ENCODE measurements at regions not wholly inside any gene's neighbourhood (a gene's known extent, or its start where the extent isn't known, plus 50 kb on each side); places are given as distances from the start of the nearest gene placed in this dataset.

GRCh38 chr1:198845271-198845670 lies 206.4 kb downstream of the PTPRC start:
- H3K27ac ChIP-seq (ENCODE audit: low read depth, low read length): no peak overlapping the region
- TF ChIP-seq CTCF (conservative IDR thresholded peaks at IDR 0.05): no peak
- H3K36me3 Mint-ChIP-seq (ENCODE audit: low read depth): no peaks in the 10 kb centered on the region

GRCh38 chr1:198845851-198846250 lies 207.0 kb downstream of the PTPRC start:
- no peak for DNase-seq
- no peak for TF ChIP-seq CTCF (conservative IDR thresholded peaks at IDR 0.05)
- H3K9me3 Mint-ChIP-seq: no peaks in the 10 kb centered on the region
- H3K4me1 Mint-ChIP-seq: peaks cover 15% of the 10 kb centered on the region
- H3K36me3 ChIP-seq (ENCODE audit: control insufficient read depth, insufficient read depth, low read length): no peaks in the 10 kb centered on the region
- no peak overlapping the region for H3K4me3 Mint-ChIP-seq
- H3K36me3 Mint-ChIP-seq (ENCODE audit: low read depth): no peaks in the 10 kb centered on the region
- no peak overlapping the region for H3K4me3 ChIP-seq (ENCODE audit: low read length)
- H3K27me3 ChIP-seq (ENCODE audit: control insufficient read depth, insufficient read depth, low read length, poor library complexity, severe bottlenecking): no peaks in the 10 kb centered on the region
- no peak overlapping the region for H3K27ac ChIP-seq (ENCODE audit: low read depth, low read length)
- H3K9me3 ChIP-seq (ENCODE audit: control insufficient read depth, low read length): no peaks in the 10 kb centered on the region
- H3K9ac ChIP-seq (ENCODE audit: extremely low read depth, low read length, poor library complexity, severe bottlenecking): no peak overlapping the region
- H3K27me3 Mint-ChIP-seq (ENCODE audit: insufficient read depth): no peaks in the 10 kb centered on the region
- WGBS, 2 experiments (ENCODE audit: insufficient coverage in 1 of 2, insufficient read length in 1 of 2): 97% methylated on average over 4 of the region's 4 CpGs; no CpG with 5 or more reads in 1 of the 2 experiments
- no peaks in the 10 kb centered on the region for H3K4me1 ChIP-seq (ENCODE audit: control insufficient read depth, insufficient read depth, low read length)
- H3K27ac Mint-ChIP-seq: no peak overlapping the region

More at GRCh38 chr1:198845271-198845670, 206.4 kb downstream of the PTPRC start:
- no peak overlapping the region for H3K4me3 Mint-ChIP-seq
- Histone ChIP-seq H3K27me3 (ENCODE audit: control insufficient read depth, insufficient read depth, low read length, poor library complexity, severe bottlenecking) (no peaks in the 10 kb centered on the region), H3K9ac (ENCODE audit: extremely low read depth, low read length, poor library complexity, severe bottlenecking) (no peak overlapping the region), H3K9me3 (ENCODE audit: control insufficient read depth, low read length) (no peaks in the 10 kb centered on the region), H3K36me3 (ENCODE audit: control insufficient read depth, insufficient read depth, low read length) (no peaks in the 10 kb centered on the region), H3K4me1 (ENCODE audit: control insufficient read depth, insufficient read depth, low read length) (no peaks in the 10 kb centered on the region), H3K4me3 (ENCODE audit: low read length) (no peak overlapping the region)
- H3K27ac Mint-ChIP-seq: no peak overlapping the region
- peaks cover 15% of the 10 kb centered on the region for H3K4me1 Mint-ChIP-seq
- WGBS, 2 experiments (ENCODE audit: insufficient coverage in 1 of 2, insufficient read length in 1 of 2): 93 to 95% methylated on average over 2 of the region's 2 CpGs
- H3K27me3 Mint-ChIP-seq (ENCODE audit: insufficient read depth): no peaks in the 10 kb centered on the region
- DNase-seq: no peak
- no peaks in the 10 kb centered on the region for H3K9me3 Mint-ChIP-seq

GRCh38 chr1:198846556-198846955 lies 207.7 kb downstream of the PTPRC start:
- WGBS, 2 experiments (ENCODE audit: insufficient coverage in 1 of 2, insufficient read length in 1 of 2): 93 to 100% methylated on average over 1 to 2 of the region's 2 CpGs
- H3K27ac Mint-ChIP-seq: no peak overlapping the region

More at GRCh38 chr1:198846556-198846955, 207.7 kb downstream of the PTPRC start:
- H3K36me3 Mint-ChIP-seq (ENCODE audit: low read depth): no peaks in the 10 kb centered on the region
- Histone ChIP-seq H3K4me1 (ENCODE audit: control insufficient read depth, insufficient read depth, low read length) (no peaks in the 10 kb centered on the region), H3K4me3 (ENCODE audit: low read length) (no peak overlapping the region), H3K36me3 (ENCODE audit: control insufficient read depth, insufficient read depth, low read length) (no peaks in the 10 kb centered on the region), H3K9me3 (ENCODE audit: control insufficient read depth, low read length) (no peaks in the 10 kb centered on the region), H3K27me3 (ENCODE audit: control insufficient read depth, insufficient read depth, low read length, poor library complexity, severe bottlenecking) (no peaks in the 10 kb centered on the region), H3K27ac (ENCODE audit: low read depth, low read length) (no peak overlapping the region), H3K9ac (ENCODE audit: extremely low read depth, low read length, poor library complexity, severe bottlenecking) (no peak overlapping the region)
- no peaks in the 10 kb centered on the region for H3K27me3 Mint-ChIP-seq (ENCODE audit: insufficient read depth)
- H3K4me1 Mint-ChIP-seq: peaks cover 12% of the 10 kb centered on the region
- H3K4me3 Mint-ChIP-seq: no peak overlapping the region
- no peak for TF ChIP-seq CTCF (conservative IDR thresholded peaks at IDR 0.05)
- DNase-seq: no peak
- no peaks in the 10 kb centered on the region for H3K9me3 Mint-ChIP-seq

Measured in endodermal cell (in vitro differentiated cells).